Ovary (tissue), 3 donors: ENCODE measurements at regions not wholly inside any gene's neighbourhood (a gene's known extent, or its start where the extent isn't known, plus 50 kb on each side); places are given as distances from the start of the nearest gene placed in this dataset.

Source experiments
- POLR2A ChIP-seq: fragments of 450-650 bp; IDR thresholded peaks from one replicate; pipeline ENCODE4 v1.6.1; 2017; ENCODE audit warnings: antibody characterized with exemption, mild to moderate bottlenecking, moderate library complexity
- TF ChIP-seq, protein P1 (sequence below), 3 donors: fragments of 450-650 bp in 2 of 3; fragments of 200-600 bp in 1 of 3; IDR thresholded peaks; one replicate each; pipeline versions ENCODE4 v1.5.1 to v1.8.0; 2016 to 2022; ENCODE audit warnings: antibody characterized with exemption in 3 of 3, mild to moderate bottlenecking in 1 of 3
- donor health status: DM: no; HTN: no; CAD: no.

DNA sequence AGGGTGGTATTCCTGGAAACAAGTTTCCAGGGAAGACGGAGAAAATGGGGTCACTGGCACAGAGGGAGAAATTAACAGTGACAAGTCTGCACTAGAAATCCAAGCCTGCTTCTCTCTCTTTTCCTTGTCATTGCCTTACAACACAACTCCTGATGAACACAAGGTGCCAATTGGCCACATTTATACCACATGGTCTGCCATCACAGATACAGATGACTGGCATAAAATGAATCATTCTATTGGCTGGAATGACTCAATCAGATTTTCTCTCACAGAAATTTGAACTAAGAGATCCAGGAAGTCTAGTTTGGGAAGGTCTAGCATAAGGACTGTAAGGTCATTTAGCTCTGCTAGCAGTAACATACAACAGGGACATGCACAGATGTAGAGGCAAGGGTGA, 190.3 kb downstream of the LINC00237 start:
- TF ChIP-seq, protein P1, sequence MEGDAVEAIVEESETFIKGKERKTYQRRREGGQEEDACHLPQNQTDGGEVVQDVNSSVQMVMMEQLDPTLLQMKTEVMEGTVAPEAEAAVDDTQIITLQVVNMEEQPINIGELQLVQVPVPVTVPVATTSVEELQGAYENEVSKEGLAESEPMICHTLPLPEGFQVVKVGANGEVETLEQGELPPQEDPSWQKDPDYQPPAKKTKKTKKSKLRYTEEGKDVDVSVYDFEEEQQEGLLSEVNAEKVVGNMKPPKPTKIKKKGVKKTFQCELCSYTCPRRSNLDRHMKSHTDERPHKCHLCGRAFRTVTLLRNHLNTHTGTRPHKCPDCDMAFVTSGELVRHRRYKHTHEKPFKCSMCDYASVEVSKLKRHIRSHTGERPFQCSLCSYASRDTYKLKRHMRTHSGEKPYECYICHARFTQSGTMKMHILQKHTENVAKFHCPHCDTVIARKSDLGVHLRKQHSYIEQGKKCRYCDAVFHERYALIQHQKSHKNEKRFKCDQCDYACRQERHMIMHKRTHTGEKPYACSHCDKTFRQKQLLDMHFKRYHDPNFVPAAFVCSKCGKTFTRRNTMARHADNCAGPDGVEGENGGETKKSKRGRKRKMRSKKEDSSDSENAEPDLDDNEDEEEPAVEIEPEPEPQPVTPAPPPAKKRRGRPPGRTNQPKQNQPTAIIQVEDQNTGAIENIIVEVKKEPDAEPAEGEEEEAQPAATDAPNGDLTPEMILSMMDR (IDR thresholded peaks at IDR 0.05): no peak
- no peak for TF ChIP-seq POLR2A
